Body of pancreas (tissue), 4 donors: ENCODE measurements at regions not wholly inside any gene's neighbourhood (a gene's known extent, or its start where the extent isn't known, plus 50 kb on each side); places are given as distances from the start of the nearest gene placed in this dataset.

Experiments used
- POLR2A ChIP-seq, 3 donors: fragments of 450-650 bp; IDR thresholded peaks; one replicate each; pipeline ENCODE4 v1.6.1; 2016; ENCODE audit warnings: antibody characterized with exemption in 3 of 3, mild to moderate bottlenecking in 2 of 3
- TF ChIP-seq, protein P1 (sequence below), 7 experiments: fragments of 450-650 bp in 4 of 7; fragments of 200-600 bp in 3 of 7; sonication (generic) in 3 of 7; IDR thresholded peaks; one replicate each; pipeline ENCODE4 v1.5.1; 2016 to 2019; ENCODE audit warnings: antibody characterized with exemption in 7 of 7

DNA sequence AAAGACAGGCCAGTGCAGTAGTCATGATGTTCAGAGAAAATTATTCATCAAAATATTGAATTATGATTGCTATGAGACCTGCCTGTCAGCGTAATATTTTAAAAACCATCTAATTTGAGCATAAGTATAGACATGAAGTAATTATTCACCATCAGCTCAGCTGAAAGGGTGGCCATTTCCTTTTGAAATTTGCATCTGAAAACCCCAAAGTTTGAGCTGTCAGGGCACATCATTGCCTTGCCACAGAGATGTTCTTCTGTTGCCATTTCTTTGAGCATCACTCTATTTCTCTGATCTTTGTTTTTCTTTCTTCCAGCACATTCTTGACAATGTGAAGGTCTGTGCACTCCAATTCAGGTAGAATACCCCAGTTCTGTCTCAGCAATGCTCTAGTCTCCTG, 147.5 kb upstream of the RHOBTB1 start:
- TF ChIP-seq, protein P1, sequence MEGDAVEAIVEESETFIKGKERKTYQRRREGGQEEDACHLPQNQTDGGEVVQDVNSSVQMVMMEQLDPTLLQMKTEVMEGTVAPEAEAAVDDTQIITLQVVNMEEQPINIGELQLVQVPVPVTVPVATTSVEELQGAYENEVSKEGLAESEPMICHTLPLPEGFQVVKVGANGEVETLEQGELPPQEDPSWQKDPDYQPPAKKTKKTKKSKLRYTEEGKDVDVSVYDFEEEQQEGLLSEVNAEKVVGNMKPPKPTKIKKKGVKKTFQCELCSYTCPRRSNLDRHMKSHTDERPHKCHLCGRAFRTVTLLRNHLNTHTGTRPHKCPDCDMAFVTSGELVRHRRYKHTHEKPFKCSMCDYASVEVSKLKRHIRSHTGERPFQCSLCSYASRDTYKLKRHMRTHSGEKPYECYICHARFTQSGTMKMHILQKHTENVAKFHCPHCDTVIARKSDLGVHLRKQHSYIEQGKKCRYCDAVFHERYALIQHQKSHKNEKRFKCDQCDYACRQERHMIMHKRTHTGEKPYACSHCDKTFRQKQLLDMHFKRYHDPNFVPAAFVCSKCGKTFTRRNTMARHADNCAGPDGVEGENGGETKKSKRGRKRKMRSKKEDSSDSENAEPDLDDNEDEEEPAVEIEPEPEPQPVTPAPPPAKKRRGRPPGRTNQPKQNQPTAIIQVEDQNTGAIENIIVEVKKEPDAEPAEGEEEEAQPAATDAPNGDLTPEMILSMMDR (IDR thresholded peaks at IDR 0.05), result no peak
- no peak for TF ChIP-seq POLR2A (IDR thresholded peaks at IDR 0.05)
